ENCODE measurements at regions not wholly inside any gene's neighbourhood (a gene's known extent, or its start where the extent isn't known, plus 50 kb on each side); places are given as distances from the start of the nearest gene placed in this dataset.

DNA sequence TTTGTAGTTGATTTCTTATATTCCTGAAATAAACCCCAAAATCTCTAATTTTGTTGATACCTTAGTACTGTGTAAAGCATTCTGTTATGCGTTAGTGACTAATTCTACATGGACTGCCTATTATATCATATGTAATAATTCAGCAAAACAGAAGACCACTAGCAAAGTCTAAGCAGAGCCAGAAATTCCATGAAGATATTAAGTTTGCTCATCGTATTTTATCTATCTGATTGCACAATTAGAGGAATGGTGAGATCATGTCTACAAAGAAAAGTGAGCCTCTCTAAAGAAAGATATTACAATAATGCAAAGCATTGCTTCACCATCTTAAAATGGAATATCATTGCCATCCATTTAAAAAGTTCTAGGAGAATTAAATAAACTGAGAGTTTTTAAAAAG is 374.6 kb upstream of the SLC7A11 start:
- TF ChIP-seq ZFP30 (CRISPR knock-in tag; IDR thresholded peaks at IDR 0.05) (no peak), ZNF70 (CRISPR knock-in tag; IDR thresholded peaks at IDR 0.05) (no peak), POU6F1 (CRISPR knock-in tag; IDR thresholded peaks at IDR 0.05; ENCODE audit: borderline replicate concordance, low read depth) (no peak), OSR1 (CRISPR knock-in tag; IDR thresholded peaks at IDR 0.05) (no peak), ISL1 (CRISPR knock-in tag; IDR thresholded peaks at IDR 0.05) (peak; percentile 57; the same call in 1 of the 2 replicates), TSHZ2 (CRISPR knock-in tag; IDR thresholded peaks at IDR 0.05) (no peak), CSDC2 (CRISPR knock-in tag; IDR thresholded peaks at IDR 0.05) (no peak)
- TF ChIP-seq, protein P1, sequence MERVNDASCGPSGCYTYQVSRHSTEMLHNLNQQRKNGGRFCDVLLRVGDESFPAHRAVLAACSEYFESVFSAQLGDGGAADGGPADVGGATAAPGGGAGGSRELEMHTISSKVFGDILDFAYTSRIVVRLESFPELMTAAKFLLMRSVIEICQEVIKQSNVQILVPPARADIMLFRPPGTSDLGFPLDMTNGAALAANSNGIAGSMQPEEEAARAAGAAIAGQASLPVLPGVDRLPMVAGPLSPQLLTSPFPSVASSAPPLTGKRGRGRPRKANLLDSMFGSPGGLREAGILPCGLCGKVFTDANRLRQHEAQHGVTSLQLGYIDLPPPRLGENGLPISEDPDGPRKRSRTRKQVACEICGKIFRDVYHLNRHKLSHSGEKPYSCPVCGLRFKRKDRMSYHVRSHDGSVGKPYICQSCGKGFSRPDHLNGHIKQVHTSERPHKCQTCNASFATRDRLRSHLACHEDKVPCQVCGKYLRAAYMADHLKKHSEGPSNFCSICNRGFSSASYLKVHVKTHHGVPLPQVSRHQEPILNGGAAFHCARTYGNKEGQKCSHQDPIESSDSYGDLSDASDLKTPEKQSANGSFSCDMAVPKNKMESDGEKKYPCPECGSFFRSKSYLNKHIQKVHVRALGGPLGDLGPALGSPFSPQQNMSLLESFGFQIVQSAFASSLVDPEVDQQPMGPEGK (CRISPR knock-in tag; IDR thresholded peaks at IDR 0.05; ENCODE audit: borderline replicate concordance), result no peak
- TF ChIP-seq, protein P2, sequence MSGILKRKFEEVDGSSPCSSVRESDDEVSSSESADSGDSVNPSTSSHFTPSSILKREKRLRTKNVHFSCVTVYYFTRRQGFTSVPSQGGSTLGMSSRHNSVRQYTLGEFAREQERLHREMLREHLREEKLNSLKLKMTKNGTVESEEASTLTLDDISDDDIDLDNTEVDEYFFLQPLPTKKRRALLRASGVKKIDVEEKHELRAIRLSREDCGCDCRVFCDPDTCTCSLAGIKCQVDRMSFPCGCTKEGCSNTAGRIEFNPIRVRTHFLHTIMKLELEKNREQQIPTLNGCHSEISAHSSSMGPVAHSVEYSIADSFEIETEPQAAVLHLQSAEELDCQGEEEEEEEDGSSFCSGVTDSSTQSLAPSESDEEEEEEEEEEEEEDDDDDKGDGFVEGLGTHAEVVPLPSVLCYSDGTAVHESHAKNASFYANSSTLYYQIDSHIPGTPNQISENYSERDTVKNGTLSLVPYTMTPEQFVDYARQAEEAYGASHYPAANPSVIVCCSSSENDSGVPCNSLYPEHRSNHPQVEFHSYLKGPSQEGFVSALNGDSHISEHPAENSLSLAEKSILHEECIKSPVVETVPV (CRISPR knock-in tag; IDR thresholded peaks at IDR 0.05), result no peak

All from SK-N-SH treated with all-trans-retinoic acid at 6 μM for 48 hours (cell line).